Calu3 (cell line): ENCODE measurements at regions not wholly inside any gene's neighbourhood (a gene's known extent, or its start where the extent isn't known, plus 50 kb on each side); places are given as distances from the start of the nearest gene placed in this dataset.

Experiments
- BruUV-seq: library from RNA; stranded (reverse); fragments of 400-500 nt; replicated peaks from 2 replicates; lab custom pipeline; 2021; lab: Mats Ljungman, UMichigan
- CTCF ChIA-PET: fragments of 300-600 bp; sonication (Branson Sonifier 250); formaldehyde crosslinking; loops from one replicate; lab custom pipeline; 2022; ENCODE audit warnings: antibody characterized with exemption; lab: Charles Lee
- DNase-seq: peaks from one replicate; pipeline ENCODE4 v3.0.0; 2022
- H3K27ac Mint-ChIP-seq: one replicate; pipeline ENCODE4 v1.8.0; 2022; ENCODE audit warnings: mixed read lengths; ENCODE audit not compliant: unreplicated experiment
- H3K27me3 Mint-ChIP-seq: one replicate; pipeline ENCODE4 v1.8.0; 2022; ENCODE audit warnings: mixed read lengths; ENCODE audit not compliant: unreplicated experiment
- H3K36me3 Mint-ChIP-seq: one replicate; pipeline ENCODE4 v1.8.0; 2022; ENCODE audit warnings: mild to moderate bottlenecking, moderate library complexity, mixed read lengths; ENCODE audit not compliant: insufficient read depth, unreplicated experiment
- H3K4me1 Mint-ChIP-seq: one replicate; pipeline ENCODE4 v1.8.0; 2022; ENCODE audit warnings: mild to moderate bottlenecking, low read depth, mixed read lengths; ENCODE audit not compliant: unreplicated experiment
- H3K4me3 Mint-ChIP-seq: one replicate; pipeline ENCODE4 v1.8.0; 2022; ENCODE audit warnings: mild to moderate bottlenecking, low read depth, moderate library complexity, mixed read lengths; ENCODE audit not compliant: unreplicated experiment
- H3K9me3 Mint-ChIP-seq: one replicate; pipeline ENCODE4 v1.8.0; 2022; ENCODE audit warnings: low read depth, mixed read lengths; ENCODE audit not compliant: unreplicated experiment
- CTCF ChIP-seq: fragments of 200-600 bp; IDR thresholded peaks from one replicate; pipeline ENCODE4 v1.8.0; 2022; ENCODE audit warnings: antibody characterized with exemption; ENCODE audit not compliant: unreplicated experiment
- intact Hi-C: fragments of 100-400 bp; cut with micrococcal nuclease; formaldehyde crosslinking; loops from one replicate; pipeline ENCODE4 v1.10.0; 2022; ENCODE audit not compliant: unreplicated experiment

- no peaks in the 10 kb centered on the region for H3K9me3 Mint-ChIP-seq
- intact Hi-C loops: no loop called here
- H3K27ac Mint-ChIP-seq: no peak overlapping the region
- H3K4me3 Mint-ChIP-seq: no peak overlapping the region
- BruUV-seq: no TSS peak
- no peaks in the 10 kb centered on the region for H3K4me1 Mint-ChIP-seq
- peaks cover 83% of the 10 kb centered on the region for H3K27me3 Mint-ChIP-seq
- no peak for TF ChIP-seq CTCF
- DNase-seq: no peak
- CTCF ChIA-PET: no interaction called here
- H3K36me3 Mint-ChIP-seq: peaks cover 3% of the 10 kb centered on the region
Observed at GRCh38 chr11:45054956-45055355, 91.5 kb upstream of the PRDM11 start.

- peaks cover 3% of the 10 kb centered on the region for H3K36me3 Mint-ChIP-seq
- intact Hi-C loops: no loop called here
- CTCF ChIA-PET: no interaction called here
- H3K9me3 Mint-ChIP-seq: no peaks in the 10 kb centered on the region
- no TSS peak for BruUV-seq
- DNase-seq: no peak
- H3K27me3 Mint-ChIP-seq: peaks cover 71% of the 10 kb centered on the region
- H3K4me3 Mint-ChIP-seq: no peak overlapping the region
- no peak overlapping the region for H3K27ac Mint-ChIP-seq
- H3K4me1 Mint-ChIP-seq: no peaks in the 10 kb centered on the region
- no peak for TF ChIP-seq CTCF
Observed at GRCh38 chr11:45056529-45056928, 89.9 kb upstream of the PRDM11 start.

- no peaks in the 10 kb centered on the region for H3K9me3 Mint-ChIP-seq
- H3K4me3 Mint-ChIP-seq: no peak overlapping the region
- H3K27me3 Mint-ChIP-seq: peaks cover 67% of the 10 kb centered on the region
- H3K36me3 Mint-ChIP-seq: peaks cover 3% of the 10 kb centered on the region
- no peak for DNase-seq
- intact Hi-C loops: no loop called here
- no TSS peak for BruUV-seq
- CTCF ChIA-PET: no interaction called here
- H3K27ac Mint-ChIP-seq: no peak overlapping the region
- no peaks in the 10 kb centered on the region for H3K4me1 Mint-ChIP-seq
- no peak for TF ChIP-seq CTCF
Observed at GRCh38 chr11:45057938-45058646, 88.3 kb upstream of the PRDM11 start.

GRCh38 chr11:45058647-45058950 lies 87.8 kb upstream of the PRDM11 start:
- peaks cover 3% of the 10 kb centered on the region for H3K36me3 Mint-ChIP-seq
- CTCF ChIA-PET: no interaction called here
- no peak overlapping the region for H3K4me3 Mint-ChIP-seq
- intact Hi-C loops: no loop called here
- DNase-seq: no peak
- TF ChIP-seq CTCF: no peak
- H3K9me3 Mint-ChIP-seq: no peaks in the 10 kb centered on the region
- no peaks in the 10 kb centered on the region for H3K4me1 Mint-ChIP-seq
- H3K27me3 Mint-ChIP-seq: peaks cover 62% of the 10 kb centered on the region
- H3K27ac Mint-ChIP-seq: no peak overlapping the region
- no TSS peak for BruUV-seq
